Endothelial cell (in vitro differentiated cells): ENCODE measurements at regions not wholly inside any gene's neighbourhood (a gene's known extent, or its start where the extent isn't known, plus 50 kb on each side); places are given as distances from the start of the nearest gene placed in this dataset.
"Not testable (repeated sequence)": the region's sequence is repeated elsewhere in the genome, so short reads cannot be mapped to it uniquely, and the experiment has no call there.

ENCODE experiments used
- DNase-seq: peaks from one replicate; pipeline ENCODE4 v3.0.0; 2021; ENCODE audit warnings: low spot score
- H3K27ac Mint-ChIP-seq: one replicate; pipeline ENCODE4 v1.8.0; 2021; ENCODE audit warnings: mixed read lengths, inconsistent platforms; ENCODE audit not compliant: unreplicated experiment
- H3K27me3 Mint-ChIP-seq: one replicate; pipeline ENCODE4 v1.8.0; 2021; ENCODE audit warnings: mild to moderate bottlenecking, moderate library complexity, mixed read lengths, inconsistent platforms; ENCODE audit not compliant: unreplicated experiment
- H3K36me3 Mint-ChIP-seq: one replicate; pipeline ENCODE4 v1.8.0; 2021; ENCODE audit warnings: mild to moderate bottlenecking, low read depth, mixed read lengths, inconsistent platforms; ENCODE audit not compliant: unreplicated experiment
- H3K4me1 Mint-ChIP-seq: one replicate; pipeline ENCODE4 v1.8.0; 2021; ENCODE audit warnings: mild to moderate bottlenecking, mixed read lengths, inconsistent platforms; ENCODE audit not compliant: unreplicated experiment
- H3K4me3 Mint-ChIP-seq: one replicate; pipeline ENCODE4 v1.8.0; 2021; ENCODE audit warnings: mild to moderate bottlenecking, mixed read lengths, inconsistent platforms; ENCODE audit not compliant: unreplicated experiment
- H3K9me3 Mint-ChIP-seq: one replicate; pipeline ENCODE4 v1.8.0; 2021; ENCODE audit warnings: mixed read lengths, inconsistent platforms; ENCODE audit not compliant: unreplicated experiment
- TF ChIP-seq, protein P1 (sequence below): fragments of 200-600 bp; sonication (generic); IDR thresholded peaks from one replicate; pipeline ENCODE4 v1.5.0; 2021; ENCODE audit warnings: antibody characterized with exemption; ENCODE audit not compliant: unreplicated experiment

DNA sequence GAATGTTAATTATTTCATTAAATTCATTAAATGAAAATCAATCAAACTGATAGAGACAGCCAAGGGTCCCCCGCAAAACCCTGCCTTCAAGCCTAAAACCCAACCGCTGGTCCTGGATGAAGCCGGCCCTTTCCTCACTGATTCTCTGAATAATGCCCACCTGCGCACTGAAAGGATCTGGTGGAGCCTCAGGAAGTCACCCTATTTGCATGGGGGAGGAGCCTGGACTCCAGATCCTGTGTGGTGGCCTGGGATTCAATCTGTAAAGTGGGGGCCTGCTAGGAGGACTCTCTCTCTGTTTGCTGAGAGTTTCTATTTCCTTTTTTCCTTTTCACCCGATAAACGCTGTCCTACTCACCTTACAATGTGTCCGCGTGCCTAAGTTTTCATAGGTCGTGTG, 97.9 kb upstream of the ADAMTS3 start:
- no peaks in the 10 kb centered on the region for H3K9me3 Mint-ChIP-seq
- peaks cover 2% of the 10 kb centered on the region for H3K27me3 Mint-ChIP-seq
- DNase-seq = no peak
- H3K4me1 Mint-ChIP-seq = peaks cover 10% of the 10 kb centered on the region
- no peak overlapping the region for H3K27ac Mint-ChIP-seq
- H3K36me3 Mint-ChIP-seq = no peaks in the 10 kb centered on the region
- H3K4me3 Mint-ChIP-seq = no peak overlapping the region
- TF ChIP-seq, protein P1, sequence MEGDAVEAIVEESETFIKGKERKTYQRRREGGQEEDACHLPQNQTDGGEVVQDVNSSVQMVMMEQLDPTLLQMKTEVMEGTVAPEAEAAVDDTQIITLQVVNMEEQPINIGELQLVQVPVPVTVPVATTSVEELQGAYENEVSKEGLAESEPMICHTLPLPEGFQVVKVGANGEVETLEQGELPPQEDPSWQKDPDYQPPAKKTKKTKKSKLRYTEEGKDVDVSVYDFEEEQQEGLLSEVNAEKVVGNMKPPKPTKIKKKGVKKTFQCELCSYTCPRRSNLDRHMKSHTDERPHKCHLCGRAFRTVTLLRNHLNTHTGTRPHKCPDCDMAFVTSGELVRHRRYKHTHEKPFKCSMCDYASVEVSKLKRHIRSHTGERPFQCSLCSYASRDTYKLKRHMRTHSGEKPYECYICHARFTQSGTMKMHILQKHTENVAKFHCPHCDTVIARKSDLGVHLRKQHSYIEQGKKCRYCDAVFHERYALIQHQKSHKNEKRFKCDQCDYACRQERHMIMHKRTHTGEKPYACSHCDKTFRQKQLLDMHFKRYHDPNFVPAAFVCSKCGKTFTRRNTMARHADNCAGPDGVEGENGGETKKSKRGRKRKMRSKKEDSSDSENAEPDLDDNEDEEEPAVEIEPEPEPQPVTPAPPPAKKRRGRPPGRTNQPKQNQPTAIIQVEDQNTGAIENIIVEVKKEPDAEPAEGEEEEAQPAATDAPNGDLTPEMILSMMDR = no peak

DNA sequence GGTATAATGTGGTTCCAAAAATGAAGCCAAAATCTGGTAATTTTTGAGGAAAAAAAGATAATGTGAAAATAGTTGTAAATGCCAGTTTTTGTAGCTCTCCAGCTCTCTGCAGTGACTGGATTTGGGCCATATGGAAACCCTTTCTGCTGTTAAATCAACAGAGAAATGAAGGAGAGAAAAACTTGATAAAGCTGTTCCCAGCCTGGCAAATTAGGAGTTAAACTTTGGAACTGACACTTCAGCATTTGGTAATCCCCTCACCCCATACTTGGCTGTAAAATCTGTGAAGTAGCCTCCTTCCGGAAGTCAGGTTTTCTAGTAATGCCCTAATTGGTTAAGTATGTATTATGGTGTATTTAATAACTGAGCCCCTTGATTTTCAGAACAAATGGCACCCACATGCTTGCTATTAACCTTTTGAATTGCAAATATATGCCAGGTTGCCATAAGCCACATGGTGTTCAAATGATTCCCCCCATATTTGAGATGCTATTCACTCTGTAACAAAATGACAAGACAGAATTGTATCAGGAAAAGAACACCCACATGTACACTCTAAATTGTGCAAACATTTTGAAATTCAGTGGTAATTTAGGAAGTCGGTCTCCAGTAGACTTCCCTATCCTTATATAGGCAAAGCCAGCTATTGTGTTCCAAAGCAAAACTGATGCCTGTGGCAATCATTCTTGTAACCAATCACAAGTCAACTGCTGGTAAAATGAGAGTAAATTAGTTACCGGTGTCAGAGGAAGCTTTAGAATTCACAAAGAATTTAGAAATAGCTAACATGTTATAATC, 96.3 kb upstream of the ADAMTS3 start:
- Mint-ChIP-seq H3K27me3 (no peaks in the 10 kb centered on the region), H3K27ac (no peak overlapping the region), H3K4me1 (peaks cover 10% of the 10 kb centered on the region), H3K4me3 (no peak overlapping the region), H3K36me3 (no peaks in the 10 kb centered on the region), H3K9me3 (no peaks in the 10 kb centered on the region)
- TF ChIP-seq, protein P1 = no peak
- DNase-seq = no peak

DNA sequence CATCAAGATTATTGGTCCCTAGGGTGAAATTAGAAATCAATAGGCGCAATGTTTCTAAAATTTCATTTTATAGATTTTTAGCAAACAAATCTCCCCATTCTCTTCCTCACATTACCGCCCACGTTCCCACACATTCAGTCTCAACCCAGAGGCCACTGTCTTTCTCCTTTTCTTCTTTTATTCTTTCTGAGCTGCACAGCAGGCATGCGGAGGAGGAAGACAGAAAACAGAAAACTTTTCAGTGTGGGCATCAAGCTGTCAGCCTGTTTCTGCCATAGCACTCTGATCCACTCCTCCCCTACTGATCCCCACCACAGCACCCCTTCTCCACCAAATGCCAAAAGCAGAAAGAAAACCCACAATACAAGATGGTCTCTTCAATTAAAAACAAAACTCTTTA, 94.8 kb upstream of the ADAMTS3 start:
- Mint-ChIP-seq H3K36me3 (no peaks in the 10 kb centered on the region), H3K27me3 (no peaks in the 10 kb centered on the region), H3K4me3 (no peak overlapping the region), H3K9me3 (no peaks in the 10 kb centered on the region), H3K27ac (no peak overlapping the region), H3K4me1 (peaks cover 10% of the 10 kb centered on the region)
- TF ChIP-seq, protein P1 = no peak
- no peak for DNase-seq

DNA sequence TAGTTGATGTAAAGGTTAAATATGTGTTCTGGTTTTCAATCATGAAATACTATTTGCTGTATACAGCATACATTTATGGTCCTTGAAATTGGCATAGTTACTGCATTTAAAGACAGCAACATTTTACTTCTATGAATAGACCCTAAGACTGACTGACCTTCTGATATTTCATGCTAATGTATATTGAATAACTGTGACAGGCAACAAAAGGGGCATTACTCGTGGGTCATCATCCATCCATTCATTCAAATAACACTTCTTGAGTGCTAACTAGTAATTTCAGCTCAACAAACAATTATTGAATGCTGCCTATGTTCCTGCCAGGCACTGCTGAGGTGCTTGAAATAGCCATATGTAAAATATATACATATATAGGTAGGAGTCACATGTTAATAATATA, 92.8 kb upstream of the ADAMTS3 start:
- no peak overlapping the region for H3K4me3 Mint-ChIP-seq
- peaks cover 10% of the 10 kb centered on the region for H3K4me1 Mint-ChIP-seq
- no peaks in the 10 kb centered on the region for H3K36me3 Mint-ChIP-seq
- no peak for DNase-seq
- no peaks in the 10 kb centered on the region for H3K9me3 Mint-ChIP-seq
- TF ChIP-seq, protein P1 = no peak
- no peaks in the 10 kb centered on the region for H3K27me3 Mint-ChIP-seq
- no peak overlapping the region for H3K27ac Mint-ChIP-seq

DNA sequence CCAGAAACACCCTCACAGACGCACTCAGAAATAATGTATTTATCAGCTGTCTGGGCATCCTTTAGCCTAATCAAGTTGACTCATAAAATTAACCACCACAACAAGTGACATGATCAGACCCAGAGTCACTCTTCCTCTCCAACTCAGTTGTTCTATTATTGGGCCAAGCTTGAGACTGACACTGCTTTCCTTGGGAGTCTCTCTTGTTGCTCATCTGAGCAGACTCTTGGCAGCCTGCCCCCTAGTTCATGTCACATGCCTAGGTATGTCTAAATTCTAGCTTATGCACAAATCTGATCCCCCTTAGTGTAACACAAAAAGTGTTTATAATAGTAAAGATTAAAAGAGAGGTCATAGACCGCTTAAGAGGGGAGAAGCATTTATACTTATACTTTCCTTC, 72.6 kb upstream of the ADAMTS3 start:
- no peak for DNase-seq
- H3K27me3 Mint-ChIP-seq = no peaks in the 10 kb centered on the region
- TF ChIP-seq, protein P1 = no peak
- no peak overlapping the region for H3K4me3 Mint-ChIP-seq
- no peaks in the 10 kb centered on the region for H3K4me1 Mint-ChIP-seq
- H3K36me3 Mint-ChIP-seq = no peaks in the 10 kb centered on the region
- no peak overlapping the region for H3K27ac Mint-ChIP-seq
- H3K9me3 Mint-ChIP-seq = no peaks in the 10 kb centered on the region

DNA sequence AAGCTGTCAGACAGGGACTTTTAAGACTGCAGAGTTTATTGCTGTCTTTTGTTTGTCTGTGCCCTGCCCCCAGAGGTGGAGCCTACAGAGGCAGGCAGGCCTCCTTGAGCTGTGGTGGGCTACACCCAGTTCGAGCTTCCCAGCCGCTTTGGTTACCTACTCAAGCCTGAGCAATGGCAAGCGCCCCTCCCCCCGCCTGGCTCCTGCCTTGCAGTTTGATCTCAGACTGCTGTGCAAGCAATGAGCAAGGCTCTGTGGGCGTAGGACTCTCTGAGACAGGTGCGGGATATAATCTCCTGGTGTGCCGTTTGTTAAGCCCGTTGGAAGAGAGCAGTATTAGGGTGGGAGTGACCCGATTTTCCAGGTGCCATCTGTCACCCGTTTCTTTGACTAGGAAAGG, 67.8 kb upstream of the ADAMTS3 start:
- not testable (repeated sequence) for H3K9me3 Mint-ChIP-seq, H3K4me1 Mint-ChIP-seq, H3K36me3 Mint-ChIP-seq, H3K27ac Mint-ChIP-seq, H3K4me3 Mint-ChIP-seq, H3K27me3 Mint-ChIP-seq, DNase-seq

DNA sequence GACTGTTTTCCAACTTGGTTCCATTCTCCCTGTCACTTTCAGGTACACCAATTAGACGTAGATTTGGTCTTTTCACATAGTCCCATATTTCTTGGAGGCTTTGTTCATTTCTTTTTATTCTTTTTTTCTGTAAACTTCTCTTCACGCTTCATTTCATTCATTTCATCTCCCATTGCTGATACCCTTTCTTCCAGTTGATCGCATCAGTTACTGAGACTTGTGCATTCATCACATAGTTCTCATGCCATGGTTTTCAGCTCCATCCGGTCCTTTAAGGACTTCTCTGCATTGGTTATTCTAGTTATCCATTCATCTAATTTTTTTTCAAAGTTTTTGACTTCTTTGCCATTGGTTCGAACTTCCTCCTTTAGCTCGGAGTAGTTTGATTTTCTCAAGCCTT, 66.9 kb upstream of the ADAMTS3 start:
- H3K4me3 Mint-ChIP-seq, H3K27ac Mint-ChIP-seq, H3K36me3 Mint-ChIP-seq, H3K27me3 Mint-ChIP-seq, H3K4me1 Mint-ChIP-seq, DNase-seq, H3K9me3 Mint-ChIP-seq: not testable (repeated sequence)

DNA sequence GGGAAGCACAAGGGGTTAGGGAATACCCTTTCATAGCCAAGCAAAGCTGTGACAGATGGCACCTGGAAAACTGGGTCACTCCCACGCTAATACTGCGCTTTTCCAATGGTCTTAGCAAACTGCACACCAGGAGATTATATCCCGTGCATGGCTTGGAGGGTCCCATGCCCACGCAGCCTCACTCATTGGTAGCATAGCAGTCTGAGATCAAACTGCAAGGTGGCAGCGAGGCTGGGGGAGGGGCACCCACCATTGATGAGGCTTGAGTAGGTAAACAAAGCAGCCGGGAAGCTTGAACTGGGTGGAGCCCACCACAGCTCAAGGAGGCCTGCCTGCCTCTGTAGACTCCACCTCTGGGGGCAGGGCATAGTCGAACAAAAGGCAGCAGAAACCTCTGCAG, 63.2 kb upstream of the ADAMTS3 start:
- H3K4me3 Mint-ChIP-seq, DNase-seq, H3K36me3 Mint-ChIP-seq, H3K9me3 Mint-ChIP-seq, H3K27ac Mint-ChIP-seq, H3K4me1 Mint-ChIP-seq, H3K27me3 Mint-ChIP-seq: not testable (repeated sequence)
